ENCODE measurements at regions not wholly inside any gene's neighbourhood (a gene's known extent, or its start where the extent isn't known, plus 50 kb on each side); places are given as distances from the start of the nearest gene placed in this dataset.

- Histone ChIP-seq H3K9me3 (no peaks in the 10 kb centered on the region), H3K27ac (no peak overlapping the region), H3K4me1 (ENCODE audit: insufficient read depth) (no peaks in the 10 kb centered on the region), H3K27me3 (no peaks in the 10 kb centered on the region), H3K4me3 (no peak overlapping the region), H3K36me3 (no peaks in the 10 kb centered on the region)
- WGBS, 3 donors = 77 to 84% (median 78%) methylated on average over 2 of the region's 2 CpGs
- intact Hi-C loops (cut with DNase I) = no loop called here
- no peak for DNase-seq
- TF ChIP-seq, protein P1, sequence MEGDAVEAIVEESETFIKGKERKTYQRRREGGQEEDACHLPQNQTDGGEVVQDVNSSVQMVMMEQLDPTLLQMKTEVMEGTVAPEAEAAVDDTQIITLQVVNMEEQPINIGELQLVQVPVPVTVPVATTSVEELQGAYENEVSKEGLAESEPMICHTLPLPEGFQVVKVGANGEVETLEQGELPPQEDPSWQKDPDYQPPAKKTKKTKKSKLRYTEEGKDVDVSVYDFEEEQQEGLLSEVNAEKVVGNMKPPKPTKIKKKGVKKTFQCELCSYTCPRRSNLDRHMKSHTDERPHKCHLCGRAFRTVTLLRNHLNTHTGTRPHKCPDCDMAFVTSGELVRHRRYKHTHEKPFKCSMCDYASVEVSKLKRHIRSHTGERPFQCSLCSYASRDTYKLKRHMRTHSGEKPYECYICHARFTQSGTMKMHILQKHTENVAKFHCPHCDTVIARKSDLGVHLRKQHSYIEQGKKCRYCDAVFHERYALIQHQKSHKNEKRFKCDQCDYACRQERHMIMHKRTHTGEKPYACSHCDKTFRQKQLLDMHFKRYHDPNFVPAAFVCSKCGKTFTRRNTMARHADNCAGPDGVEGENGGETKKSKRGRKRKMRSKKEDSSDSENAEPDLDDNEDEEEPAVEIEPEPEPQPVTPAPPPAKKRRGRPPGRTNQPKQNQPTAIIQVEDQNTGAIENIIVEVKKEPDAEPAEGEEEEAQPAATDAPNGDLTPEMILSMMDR (IDR thresholded peaks at IDR 0.05) = no peak
- TF ChIP-seq POLR2A (IDR thresholded peaks at IDR 0.05) = no peak
- no peak for TF ChIP-seq EP300 (IDR thresholded peaks at IDR 0.05)
These were observed 300.7 kb downstream of the SHOX2 start for GRCh38 chr3:157805538-157805937.

- intact Hi-C loops (cut with DNase I) = no loop called here
- Histone ChIP-seq H3K27me3 (no peaks in the 10 kb centered on the region), H3K4me3 (no peak overlapping the region), H3K9me3 (no peaks in the 10 kb centered on the region), H3K4me1 (ENCODE audit: insufficient read depth) (no peaks in the 10 kb centered on the region), H3K27ac (no peak overlapping the region), H3K36me3 (no peaks in the 10 kb centered on the region)
- TF ChIP-seq POLR2A (IDR thresholded peaks at IDR 0.05) = no peak
- no peak for TF ChIP-seq EP300 (IDR thresholded peaks at IDR 0.05)
- TF ChIP-seq, protein P1 (IDR thresholded peaks at IDR 0.05) = no peak
- no peak for DNase-seq
- 7 to 16% (median 8%) methylated on average over 1 of the region's 1 CpG for WGBS, 3 donors
These were observed 291.6 kb upstream of the VEPH1 start for GRCh38 chr3:157794771-157795170.

DNA sequence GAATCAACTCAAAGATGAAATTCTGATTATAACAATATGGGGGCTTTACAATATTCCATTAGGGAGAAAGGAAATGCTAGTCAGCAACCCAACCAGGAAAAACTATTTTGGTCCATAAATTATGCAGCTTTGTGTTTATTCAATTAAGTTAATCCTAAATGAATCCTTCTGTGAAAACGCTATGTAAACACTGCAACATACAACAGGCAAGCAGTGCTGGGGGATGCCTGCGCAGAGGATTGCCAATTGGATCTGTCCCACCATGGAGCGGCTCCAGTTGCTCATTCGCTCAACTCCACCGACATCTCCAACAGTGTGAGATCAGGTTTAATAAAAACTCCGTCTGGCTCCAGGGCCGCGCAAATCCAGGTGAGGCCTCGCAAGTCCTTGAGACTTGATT, 290.5 kb upstream of the VEPH1 start:
- TF ChIP-seq, protein P1 (IDR thresholded peaks at IDR 0.05) = no peak
- TF ChIP-seq EP300 (IDR thresholded peaks at IDR 0.05) (no peak), POLR2A (IDR thresholded peaks at IDR 0.05) (no peak)
- no peaks in the 10 kb centered on the region for H3K36me3 ChIP-seq
- no peak for DNase-seq
- H3K4me1 ChIP-seq (ENCODE audit: insufficient read depth) = no peaks in the 10 kb centered on the region
- no peak overlapping the region for H3K27ac ChIP-seq
- no peaks in the 10 kb centered on the region for H3K27me3 ChIP-seq
- H3K9me3 ChIP-seq = no peaks in the 10 kb centered on the region
- 78 to 89% (median 79%) methylated on average over 9 of the region's 9 CpGs for WGBS, 3 donors
- no peak overlapping the region for H3K4me3 ChIP-seq
- intact Hi-C loops (cut with DNase I) = no loop called here

DNA sequence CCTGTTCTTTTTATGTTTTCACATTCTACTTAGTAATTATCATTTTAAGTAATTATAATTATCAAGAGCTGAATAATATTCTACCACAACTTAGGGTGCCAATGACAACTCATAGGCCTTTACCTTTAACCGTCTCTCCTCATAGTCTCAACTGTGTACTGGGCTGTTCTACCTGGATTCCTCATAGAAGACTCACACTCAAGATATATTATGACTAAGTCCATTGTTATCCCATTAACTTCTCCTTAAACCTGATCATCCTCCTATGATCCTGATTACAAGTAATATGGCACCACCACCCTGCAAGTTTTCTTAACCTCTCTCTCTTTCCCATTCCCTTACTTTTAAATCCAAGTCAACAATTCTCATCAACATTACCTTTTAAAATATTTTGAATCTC, 285.9 kb upstream of the VEPH1 start:
- Histone ChIP-seq H3K4me3 (no peak overlapping the region), H3K4me1 (ENCODE audit: insufficient read depth) (peaks cover 9% of the 10 kb centered on the region), H3K9me3 (no peaks in the 10 kb centered on the region), H3K27ac (no peak overlapping the region), H3K27me3 (no peaks in the 10 kb centered on the region), H3K36me3 (no peaks in the 10 kb centered on the region)
- 91 to 97% (median 93%) methylated on average over 1 of the region's 1 CpG for WGBS, 3 donors
- intact Hi-C loops (cut with DNase I) = no loop called here
- DNase-seq = no peak
- TF ChIP-seq EP300 (IDR thresholded peaks at IDR 0.05) = no peak

- Histone ChIP-seq H3K9me3 (no peaks in the 10 kb centered on the region), H3K27ac (no peak overlapping the region), H3K36me3 (no peaks in the 10 kb centered on the region), H3K4me1 (ENCODE audit: insufficient read depth) (peaks cover 9% of the 10 kb centered on the region), H3K27me3 (no peaks in the 10 kb centered on the region), H3K4me3 (no peak overlapping the region)
- no peak for DNase-seq
- TF ChIP-seq, protein P1 (IDR thresholded peaks at IDR 0.05) = no peak
- no peak for TF ChIP-seq POLR2A (IDR thresholded peaks at IDR 0.05)
- TF ChIP-seq EP300 (IDR thresholded peaks at IDR 0.05) = no peak
- WGBS, 3 donors = 25 to 45% (median 39%) methylated on average over 4 of the region's 4 CpGs
- intact Hi-C loops (cut with DNase I) = no loop called here
These were observed 283.4 kb upstream of the VEPH1 start for GRCh38 chr3:157786618-157787017.
